H9 (cell line): ENCODE measurements at regions not wholly inside any gene's neighbourhood (a gene's known extent, or its start where the extent isn't known, plus 50 kb on each side); places are given as distances from the start of the nearest gene placed in this dataset.

Source experiments
- DNase-seq: peaks from one replicate; pipeline ENCODE4 v3.0.0-alpha.2; 2017
- H2AFZ ChIP-seq: one replicate; pipeline ENCODE4 v1.6.1; 2013; ENCODE audit warnings: mild to moderate bottlenecking, low read length, control low read depth, moderate library complexity
- H2AK5ac ChIP-seq: 2 replicates; pipeline ENCODE4 v1.6.1; 2013; ENCODE audit warnings: low read length, control low read depth, mixed read lengths; ENCODE audit not compliant: insufficient read length
- H2BK120ac ChIP-seq: one replicate; pipeline ENCODE4 v1.6.1; 2013; ENCODE audit warnings: low read depth, mild to moderate bottlenecking, low read length, control low read depth, inconsistent platforms; ENCODE audit not compliant: poor library complexity, severe bottlenecking
- H2BK12ac ChIP-seq: 2 replicates; pipeline ENCODE4 v1.6.1; 2013; ENCODE audit warnings: low read length, control low read depth, mixed read lengths, low read depth; ENCODE audit not compliant: insufficient read length
- H2BK15ac ChIP-seq: 2 replicates; pipeline ENCODE4 v1.6.1; 2013; ENCODE audit warnings: low read depth, low read length, control low read depth
- H2BK20ac ChIP-seq: one replicate; pipeline ENCODE4 v1.6.1; 2013; ENCODE audit warnings: low read depth, mild to moderate bottlenecking, low read length, control low read depth, inconsistent platforms; ENCODE audit not compliant: poor library complexity, severe bottlenecking
- H2BK5ac ChIP-seq: 2 replicates; pipeline ENCODE4 v1.6.1; 2013; ENCODE audit warnings: low read length, control low read depth, mixed read lengths; ENCODE audit not compliant: insufficient read length
- H3K14ac ChIP-seq: 2 replicates; pipeline ENCODE4 v1.6.1; 2013; ENCODE audit warnings: low read length, control low read depth; ENCODE audit not compliant: insufficient read depth
- H3K18ac ChIP-seq: 2 replicates; pipeline ENCODE4 v1.6.1; 2013; ENCODE audit warnings: low read depth, mild to moderate bottlenecking, mixed read lengths, low read length, control low read depth; ENCODE audit not compliant: insufficient read length
- H3K23ac ChIP-seq: 2 replicates; pipeline ENCODE4 v1.6.1; 2013; ENCODE audit warnings: low read length, control low read depth, mixed read lengths, low read depth; ENCODE audit not compliant: insufficient read length
- H3K23me2 ChIP-seq: 2 replicates; pipeline ENCODE4 v1.6.1; 2013; ENCODE audit warnings: low read depth, mild to moderate bottlenecking, mixed read lengths, low read length, control low read depth; ENCODE audit not compliant: insufficient read length, poor library complexity, severe bottlenecking
- H3K27ac ChIP-seq: 2 replicates; pipeline ENCODE4 v1.5.1; 2013; ENCODE audit warnings: low read length, control low read depth, mixed read lengths, low read depth; ENCODE audit not compliant: insufficient read length
- H3K27me3 ChIP-seq: 2 replicates; pipeline ENCODE4 v1.6.1; 2013; ENCODE audit warnings: low read length, control low read depth, inconsistent platforms; ENCODE audit not compliant: insufficient read depth
- H3K4ac ChIP-seq: 2 replicates; pipeline ENCODE4 v1.6.1; 2013; ENCODE audit warnings: low read depth, mild to moderate bottlenecking, control low read depth, inconsistent platforms, low read length, moderate library complexity
- H3K4me1 ChIP-seq: 2 replicates; pipeline ENCODE4 v1.6.1; 2013; ENCODE audit warnings: low read length, control low read depth, inconsistent platforms; ENCODE audit not compliant: insufficient read depth
- H3K4me2 ChIP-seq: 2 replicates; pipeline ENCODE4 v1.6.1; 2013; ENCODE audit warnings: low read length, control low read depth, mixed read lengths; ENCODE audit not compliant: insufficient read length, insufficient read depth
- H3K56ac ChIP-seq: 2 replicates; pipeline ENCODE4 v1.6.1; 2013; ENCODE audit warnings: low read depth, mild to moderate bottlenecking, mixed read lengths, low read length, control low read depth; ENCODE audit not compliant: insufficient read length
- H3K79me1 ChIP-seq: 2 replicates; pipeline ENCODE4 v1.6.1; 2013; ENCODE audit warnings: low read depth, mild to moderate bottlenecking, moderate library complexity, low read length, control low read depth, inconsistent platforms; ENCODE audit not compliant: insufficient read depth, poor library complexity, severe bottlenecking
- H3K79me2 ChIP-seq: 2 replicates; pipeline ENCODE4 v1.6.1; 2013; ENCODE audit warnings: low read length, control low read depth, inconsistent platforms; ENCODE audit not compliant: insufficient read depth
- H3K9ac ChIP-seq: 2 replicates; pipeline ENCODE4 v1.6.1; 2013; ENCODE audit warnings: low read length, control low read depth, mixed read lengths; ENCODE audit not compliant: insufficient read length; ENCODE audit errors: extremely low read depth
- H3K9me3 ChIP-seq: one replicate; pipeline ENCODE4 v1.6.1; 2013; ENCODE audit warnings: low read depth, low read length, inconsistent platforms; ENCODE audit not compliant: control insufficient read depth
- H3T11ph ChIP-seq: one replicate; pipeline ENCODE4 v1.6.1; 2013; ENCODE audit warnings: mild to moderate bottlenecking, low read length, control low read depth, inconsistent platforms
- H4K20me1 ChIP-seq: one replicate; pipeline ENCODE4 v1.6.1; 2013; ENCODE audit not compliant: control insufficient read depth, insufficient read length, insufficient read depth
- H4K5ac ChIP-seq: 2 replicates; pipeline ENCODE4 v1.6.1; 2013; ENCODE audit warnings: low read depth, mild to moderate bottlenecking, mixed read lengths, low read length, control low read depth; ENCODE audit not compliant: insufficient read length
- H4K8ac ChIP-seq: replicated peaks from 2 replicates; pipeline ENCODE4 v1.6.1; 2013; ENCODE audit warnings: low read length, control low read depth, mixed read lengths, low read depth; ENCODE audit not compliant: insufficient read length
- H4K91ac ChIP-seq: 2 replicates; pipeline ENCODE4 v1.6.1; 2013; ENCODE audit warnings: low read depth, mild to moderate bottlenecking, moderate library complexity, mixed read lengths, low read length, control low read depth; ENCODE audit not compliant: insufficient read length
- H3K27ac Mint-ChIP-seq, 3 experiments: 2 replicates in 2 of 3; 3 replicates in 1 of 3; pipeline ENCODE4 v1.8.0; 2020 to 2021; ENCODE audit warnings: mixed read lengths in 3 of 3, mild to moderate bottlenecking in 1 of 3, moderate library complexity in 1 of 3
- H3K27me3 Mint-ChIP-seq: 2 replicates; pipeline ENCODE4 v1.8.0; 2021; ENCODE audit warnings: low read depth, mild to moderate bottlenecking, moderate library complexity, mixed read lengths
- H3K36me3 Mint-ChIP-seq, 3 experiments: 2 replicates in 2 of 3; 3 replicates in 1 of 3; pipeline ENCODE4 v1.8.0; 2020 to 2021; ENCODE audit warnings: low read depth in 3 of 3, mixed read lengths in 3 of 3; ENCODE audit not compliant: insufficient read depth in 1 of 3
- H3K4me1 Mint-ChIP-seq, 2 experiments: 2 replicates each; pipeline ENCODE4 v1.8.0; 2020; ENCODE audit warnings: mixed read lengths in 2 of 2
- H3K4me3 Mint-ChIP-seq, 2 experiments: 2 replicates in 1 of 2; 3 replicates in 1 of 2; pipeline ENCODE4 v1.8.0; 2020 to 2021; ENCODE audit warnings: mild to moderate bottlenecking in 2 of 2, mixed read lengths in 2 of 2, moderate library complexity in 1 of 2
- H3K9me3 Mint-ChIP-seq, 2 experiments: 2 replicates in 1 of 2; 3 replicates in 1 of 2; pipeline ENCODE4 v1.8.0; 2020; ENCODE audit warnings: mild to moderate bottlenecking in 2 of 2, mixed read lengths in 2 of 2, moderate library complexity in 1 of 2
- WGBS: extraction: QIAGEN DNeasy Blood & Tissue Kit; methylation state at CpG from one replicate; pipeline ENCODE4 v1.1.7; 2013; ENCODE audit warnings: missing lambda C conversion rate, low lambda C conversion rate, mixed read lengths; ENCODE audit not compliant: insufficient read length; ENCODE audit errors: extremely low coverage; 5-methylcytosine and 5-hydroxymethylcytosine counted together
- TF ChIP-seq, protein P1 (sequence below): fragments of 200-600 bp; sonication (generic); conservative IDR thresholded peaks from 3 replicates; pipeline ENCODE4 v1.8.0; 2021; ENCODE audit warnings: antibody characterized with exemption, mild to moderate bottlenecking

DNA sequence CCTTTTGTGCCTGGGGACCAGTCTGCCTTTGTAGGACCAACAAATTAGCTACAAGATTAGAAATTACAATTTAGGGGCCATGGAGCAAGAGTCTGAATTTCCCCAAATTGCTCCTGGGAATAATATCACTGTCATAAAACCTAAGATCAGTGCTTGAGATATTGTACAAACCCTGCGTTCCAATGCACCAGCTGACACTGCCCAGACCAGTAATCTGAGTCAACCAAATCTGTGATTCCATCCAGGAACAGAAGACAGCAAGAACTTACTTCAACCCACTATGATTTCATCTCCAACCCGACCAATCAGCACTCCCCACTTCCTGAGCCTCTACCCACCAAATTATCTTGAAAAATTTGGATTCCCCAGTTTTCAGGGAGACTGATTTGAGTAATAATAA, 1305.0 kb upstream of the NRXN1 start:
- Histone ChIP-seq H3K27ac (peak overlapping the region; percentile 68), H3K56ac (no peak overlapping the region), H4K20me1 (no peaks in the 10 kb centered on the region), H3K23me2 (no peaks in the 10 kb centered on the region), H4K91ac (no peak overlapping the region), H2BK120ac (no peak overlapping the region), H3K4me1 (peaks cover 14% of the 10 kb centered on the region; the same call in 1 of the 2 replicates), H3K27me3 (no peaks in the 10 kb centered on the region), H3K18ac (peak overlapping the region; percentile 58), H2AFZ (no peak overlapping the region), H2BK5ac (no peak overlapping the region), H4K8ac (no peak overlapping the region), H3K9me3 (no peaks in the 10 kb centered on the region), H4K5ac (no peak overlapping the region), H3K79me2 (no peaks in the 10 kb centered on the region), H3K23ac (no peak overlapping the region), H3K9ac (no peak overlapping the region), H2BK20ac (peak overlapping the region; percentile 75), H3K79me1 (no peaks in the 10 kb centered on the region), H3K4ac (no peak overlapping the region), H2BK12ac (peak overlapping the region; percentile 67), H3K14ac (no peak overlapping the region), H3K4me2 (no peak overlapping the region), H2BK15ac (no peak overlapping the region), H3T11ph (peak overlapping the region; percentile 2), H2AK5ac (peak overlapping the region; percentile 65)
- TF ChIP-seq, protein P1, sequence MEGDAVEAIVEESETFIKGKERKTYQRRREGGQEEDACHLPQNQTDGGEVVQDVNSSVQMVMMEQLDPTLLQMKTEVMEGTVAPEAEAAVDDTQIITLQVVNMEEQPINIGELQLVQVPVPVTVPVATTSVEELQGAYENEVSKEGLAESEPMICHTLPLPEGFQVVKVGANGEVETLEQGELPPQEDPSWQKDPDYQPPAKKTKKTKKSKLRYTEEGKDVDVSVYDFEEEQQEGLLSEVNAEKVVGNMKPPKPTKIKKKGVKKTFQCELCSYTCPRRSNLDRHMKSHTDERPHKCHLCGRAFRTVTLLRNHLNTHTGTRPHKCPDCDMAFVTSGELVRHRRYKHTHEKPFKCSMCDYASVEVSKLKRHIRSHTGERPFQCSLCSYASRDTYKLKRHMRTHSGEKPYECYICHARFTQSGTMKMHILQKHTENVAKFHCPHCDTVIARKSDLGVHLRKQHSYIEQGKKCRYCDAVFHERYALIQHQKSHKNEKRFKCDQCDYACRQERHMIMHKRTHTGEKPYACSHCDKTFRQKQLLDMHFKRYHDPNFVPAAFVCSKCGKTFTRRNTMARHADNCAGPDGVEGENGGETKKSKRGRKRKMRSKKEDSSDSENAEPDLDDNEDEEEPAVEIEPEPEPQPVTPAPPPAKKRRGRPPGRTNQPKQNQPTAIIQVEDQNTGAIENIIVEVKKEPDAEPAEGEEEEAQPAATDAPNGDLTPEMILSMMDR = no peak
- Mint-ChIP-seq H3K27ac (peak overlapping the region in 2 of 3 experiments; percentile 90 to 91; a peak in 5 of 7 replicates), H3K4me3 (no peak overlapping the region), H3K9me3 (no peaks in the 10 kb centered on the region), H3K27me3 (no peaks in the 10 kb centered on the region), H3K4me1 (peaks cover 28 to 39% of the 10 kb centered on the region in 2 experiments), H3K36me3 (no peaks in the 10 kb centered on the region; a peak in 1 of 7 replicates)
- no CpG with 5 or more reads among the region's 2 CpGs for WGBS
- no peak for DNase-seq
